Calu3 (cell line): ENCODE measurements at regions not wholly inside any gene's neighbourhood (a gene's known extent, or its start where the extent isn't known, plus 50 kb on each side); places are given as distances from the start of the nearest gene placed in this dataset.

Source experiments
- BruUV-seq: library from RNA; stranded (reverse); fragments of 400-500 nt; replicated peaks from 2 replicates; lab custom pipeline; 2021; lab: Mats Ljungman, UMichigan
- CTCF ChIA-PET: fragments of 300-600 bp; sonication (Branson Sonifier 250); formaldehyde crosslinking; loops from one replicate; lab custom pipeline; 2022; ENCODE audit warnings: antibody characterized with exemption; lab: Charles Lee
- DNase-seq: peaks from one replicate; pipeline ENCODE4 v3.0.0; 2022
- H3K27ac Mint-ChIP-seq: one replicate; pipeline ENCODE4 v1.8.0; 2022; ENCODE audit warnings: mixed read lengths; ENCODE audit not compliant: unreplicated experiment
- H3K27me3 Mint-ChIP-seq: one replicate; pipeline ENCODE4 v1.8.0; 2022; ENCODE audit warnings: mixed read lengths; ENCODE audit not compliant: unreplicated experiment
- H3K36me3 Mint-ChIP-seq: one replicate; pipeline ENCODE4 v1.8.0; 2022; ENCODE audit warnings: mild to moderate bottlenecking, moderate library complexity, mixed read lengths; ENCODE audit not compliant: insufficient read depth, unreplicated experiment
- H3K4me1 Mint-ChIP-seq: one replicate; pipeline ENCODE4 v1.8.0; 2022; ENCODE audit warnings: mild to moderate bottlenecking, low read depth, mixed read lengths; ENCODE audit not compliant: unreplicated experiment
- H3K4me3 Mint-ChIP-seq: one replicate; pipeline ENCODE4 v1.8.0; 2022; ENCODE audit warnings: mild to moderate bottlenecking, low read depth, moderate library complexity, mixed read lengths; ENCODE audit not compliant: unreplicated experiment
- H3K9me3 Mint-ChIP-seq: one replicate; pipeline ENCODE4 v1.8.0; 2022; ENCODE audit warnings: low read depth, mixed read lengths; ENCODE audit not compliant: unreplicated experiment
- CTCF ChIP-seq: fragments of 200-600 bp; IDR thresholded peaks from one replicate; pipeline ENCODE4 v1.8.0; 2022; ENCODE audit warnings: antibody characterized with exemption; ENCODE audit not compliant: unreplicated experiment
- intact Hi-C: fragments of 100-400 bp; cut with micrococcal nuclease; formaldehyde crosslinking; loops from one replicate; pipeline ENCODE4 v1.10.0; 2022; ENCODE audit not compliant: unreplicated experiment

GRCh38 chr7:17697128-17697881 is 243.0 kb downstream of the SNX13 start:
- Mint-ChIP-seq H3K4me1 (peaks cover 26% of the 10 kb centered on the region), H3K27me3 (no peaks in the 10 kb centered on the region), H3K9me3 (peaks cover 13% of the 10 kb centered on the region), H3K36me3 (peaks cover 6% of the 10 kb centered on the region), H3K4me3 (no peak overlapping the region), H3K27ac (peak overlapping the region; percentile 83)
- no peak for TF ChIP-seq CTCF
- CTCF ChIA-PET: interaction anchor here (0.6 to 2.8 kb wide), 3 partner anchors 10 to 737 kb away, joined by 7 to 9 read pairs (median 7); no protein-coding TSS in a partner anchor
- DNase-seq: no peak
- intact Hi-C loops: no loop called here
- BruUV-seq: no TSS peak

- CTCF ChIA-PET: interaction anchor here (1.2 kb wide), 1 partner anchor 18 kb away, joined by 3 read pairs; no protein-coding TSS in a partner anchor
- peaks cover 6% of the 10 kb centered on the region for H3K36me3 Mint-ChIP-seq
- no peak overlapping the region for H3K27ac Mint-ChIP-seq
- no peaks in the 10 kb centered on the region for H3K27me3 Mint-ChIP-seq
- no peak for TF ChIP-seq CTCF
- intact Hi-C loops: loop anchor here (10.0 kb wide), 1 partner anchor 235 kb away; no protein-coding TSS in a partner anchor
- H3K4me1 Mint-ChIP-seq: peaks cover 26% of the 10 kb centered on the region
- no peak for DNase-seq
- H3K9me3 Mint-ChIP-seq: peaks cover 10% of the 10 kb centered on the region
- H3K4me3 Mint-ChIP-seq: no peak overlapping the region
- no TSS peak for BruUV-seq
These were observed 240.6 kb downstream of the SNX13 start for GRCh38 chr7:17699696-17700095.

- TF ChIP-seq CTCF: no peak
- peaks cover 6% of the 10 kb centered on the region for H3K36me3 Mint-ChIP-seq
- no peak overlapping the region for H3K4me3 Mint-ChIP-seq
- no peaks in the 10 kb centered on the region for H3K27me3 Mint-ChIP-seq
- CTCF ChIA-PET: interaction anchor here (1.2 kb wide), 1 partner anchor 19 kb away, joined by 3 read pairs; no protein-coding TSS in a partner anchor
- intact Hi-C loops: loop anchor here (10.0 kb wide), 1 partner anchor 235 kb away; no protein-coding TSS in a partner anchor
- no peak overlapping the region for H3K27ac Mint-ChIP-seq
- no TSS peak for BruUV-seq
- peaks cover 26% of the 10 kb centered on the region for H3K4me1 Mint-ChIP-seq
- H3K9me3 Mint-ChIP-seq: peaks cover 10% of the 10 kb centered on the region
- no peak for DNase-seq
These were observed 240.2 kb downstream of the SNX13 start for GRCh38 chr7:17700138-17700537.

GRCh38 chr7:17706275-17706674 is 234.0 kb downstream of the SNX13 start:
- intact Hi-C loops: loop anchor here (2.0 to 10.0 kb wide), 4 partner anchors 229 to 639 kb away; no protein-coding TSS in a partner anchor
- BruUV-seq: no TSS peak
- Mint-ChIP-seq H3K27ac (no peak overlapping the region), H3K4me3 (no peak overlapping the region), H3K4me1 (no peaks in the 10 kb centered on the region), H3K9me3 (no peaks in the 10 kb centered on the region), H3K27me3 (no peaks in the 10 kb centered on the region), H3K36me3 (no peaks in the 10 kb centered on the region)
- no peak for TF ChIP-seq CTCF
- no peak for DNase-seq
- CTCF ChIA-PET: interaction anchor here (0.8 to 2.4 kb wide), 13 partner anchors 9 to 815 kb away, joined by 3 to 23 read pairs (median 4); no protein-coding TSS in a partner anchor
